ENCODE measurements at regions not wholly inside any gene's neighbourhood (a gene's known extent, or its start where the extent isn't known, plus 50 kb on each side); places are given as distances from the start of the nearest gene placed in this dataset.
"Not testable (repeated sequence)": the region's sequence is repeated elsewhere in the genome, so short reads cannot be mapped to it uniquely, and the experiment has no call there.

DNA sequence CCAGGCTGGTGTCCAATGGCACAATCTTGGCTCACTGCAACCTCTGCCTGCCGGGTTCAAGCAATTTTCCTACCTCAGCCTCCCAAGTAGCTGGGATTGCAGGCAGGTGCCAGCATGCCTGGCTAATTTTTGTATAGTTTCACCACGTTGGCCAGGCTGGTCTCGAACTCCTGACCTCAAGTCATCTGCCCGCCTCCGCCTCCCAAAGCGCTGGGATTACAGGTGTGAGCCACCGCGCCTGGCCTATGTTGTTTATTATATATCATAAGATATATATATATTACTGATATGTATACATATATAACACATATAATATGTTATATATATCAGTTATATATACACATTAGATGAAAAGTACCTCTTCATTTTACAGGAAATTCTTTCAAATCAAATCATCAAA lies 914.7 kb downstream of the FOXD4L5 start:
- H3K4me3 ChIP-seq (ENCODE audit: low read depth, low read length); DNase-seq (ENCODE audit: low read depth, low spot score); in situ Hi-C loops (cut with HindIII; ENCODE audit: low sequenced_read_pairs): not testable (repeated sequence)

DNA sequence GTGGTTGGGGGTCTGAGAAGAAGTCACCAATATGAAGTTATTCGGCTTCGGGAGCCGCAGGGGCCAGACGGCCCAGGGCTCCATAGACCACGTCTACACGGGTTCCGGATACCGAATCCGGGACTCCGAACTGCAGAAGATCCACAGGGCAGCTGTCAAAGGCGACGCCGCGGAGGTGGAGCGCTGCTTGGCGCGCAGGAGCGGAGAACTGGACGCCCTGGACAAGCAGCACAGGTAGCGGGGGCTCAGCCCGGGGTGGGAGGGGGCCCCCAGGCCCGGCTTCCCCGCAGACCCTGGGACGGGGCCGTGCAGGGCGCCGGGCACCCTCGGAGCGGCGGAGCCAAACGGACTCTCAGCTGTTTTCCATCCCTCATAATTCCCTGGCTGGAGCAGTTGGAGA lies 915.4 kb downstream of the FOXD4L5 start:
- DNase-seq (ENCODE audit: low read depth, low spot score); in situ Hi-C loops (cut with HindIII; ENCODE audit: low sequenced_read_pairs): not testable (repeated sequence)
- H3K4me3 ChIP-seq (ENCODE audit: low read depth, low read length) = peak overlapping the region; percentile 23

DNA sequence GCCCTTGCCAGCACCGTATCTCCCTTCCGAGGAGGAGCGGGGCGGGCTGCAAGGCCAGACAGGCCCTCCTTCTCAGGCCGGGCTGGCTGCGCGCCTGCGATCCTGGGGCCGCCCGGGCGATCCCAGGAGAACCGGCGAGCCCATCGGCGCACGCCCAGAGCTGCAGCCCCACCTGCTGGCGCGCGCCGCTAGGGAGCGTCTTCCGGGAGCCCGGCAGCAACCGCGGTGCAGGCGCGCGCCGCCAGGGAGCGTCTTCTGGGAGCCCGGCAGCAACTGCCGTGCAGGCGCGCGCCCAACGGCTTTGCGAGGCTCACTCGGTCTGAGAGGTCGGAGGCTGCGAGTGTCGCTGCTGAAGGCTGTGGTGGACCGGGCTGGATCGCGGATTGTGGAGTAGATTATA lies 915.9 kb downstream of the FOXD4L5 start:
- TF ChIP-seq, protein P1, sequence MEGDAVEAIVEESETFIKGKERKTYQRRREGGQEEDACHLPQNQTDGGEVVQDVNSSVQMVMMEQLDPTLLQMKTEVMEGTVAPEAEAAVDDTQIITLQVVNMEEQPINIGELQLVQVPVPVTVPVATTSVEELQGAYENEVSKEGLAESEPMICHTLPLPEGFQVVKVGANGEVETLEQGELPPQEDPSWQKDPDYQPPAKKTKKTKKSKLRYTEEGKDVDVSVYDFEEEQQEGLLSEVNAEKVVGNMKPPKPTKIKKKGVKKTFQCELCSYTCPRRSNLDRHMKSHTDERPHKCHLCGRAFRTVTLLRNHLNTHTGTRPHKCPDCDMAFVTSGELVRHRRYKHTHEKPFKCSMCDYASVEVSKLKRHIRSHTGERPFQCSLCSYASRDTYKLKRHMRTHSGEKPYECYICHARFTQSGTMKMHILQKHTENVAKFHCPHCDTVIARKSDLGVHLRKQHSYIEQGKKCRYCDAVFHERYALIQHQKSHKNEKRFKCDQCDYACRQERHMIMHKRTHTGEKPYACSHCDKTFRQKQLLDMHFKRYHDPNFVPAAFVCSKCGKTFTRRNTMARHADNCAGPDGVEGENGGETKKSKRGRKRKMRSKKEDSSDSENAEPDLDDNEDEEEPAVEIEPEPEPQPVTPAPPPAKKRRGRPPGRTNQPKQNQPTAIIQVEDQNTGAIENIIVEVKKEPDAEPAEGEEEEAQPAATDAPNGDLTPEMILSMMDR (IDR thresholded peaks at IDR 0.05; ENCODE audit: low read depth, low read length) = peak; percentile 48
- H3K4me3 ChIP-seq (ENCODE audit: low read depth, low read length); in situ Hi-C loops (cut with HindIII; ENCODE audit: low sequenced_read_pairs); DNase-seq (ENCODE audit: low read depth, low spot score): not testable (repeated sequence)

DNA sequence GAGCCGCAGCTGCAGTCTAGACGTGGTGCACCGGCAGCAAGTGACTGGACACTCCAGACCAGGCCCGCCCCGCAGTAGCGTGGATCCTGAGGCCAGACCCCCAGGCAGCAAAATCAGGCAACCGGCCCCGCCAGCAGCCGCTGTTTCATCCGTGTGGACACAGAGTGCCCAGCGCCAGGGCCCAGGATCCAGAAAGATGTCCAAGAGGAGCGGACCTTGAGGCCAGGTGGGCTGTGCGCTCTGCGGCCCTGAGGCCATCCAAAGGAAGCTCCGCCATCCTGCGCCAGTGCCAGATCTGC lies 916.4 kb downstream of the FOXD4L5 start:
- in situ Hi-C loops (cut with HindIII; ENCODE audit: low sequenced_read_pairs); DNase-seq (ENCODE audit: low read depth, low spot score): not testable (repeated sequence)
- H3K4me3 ChIP-seq (ENCODE audit: low read depth, low read length) = peak overlapping the region; percentile 17

DNA sequence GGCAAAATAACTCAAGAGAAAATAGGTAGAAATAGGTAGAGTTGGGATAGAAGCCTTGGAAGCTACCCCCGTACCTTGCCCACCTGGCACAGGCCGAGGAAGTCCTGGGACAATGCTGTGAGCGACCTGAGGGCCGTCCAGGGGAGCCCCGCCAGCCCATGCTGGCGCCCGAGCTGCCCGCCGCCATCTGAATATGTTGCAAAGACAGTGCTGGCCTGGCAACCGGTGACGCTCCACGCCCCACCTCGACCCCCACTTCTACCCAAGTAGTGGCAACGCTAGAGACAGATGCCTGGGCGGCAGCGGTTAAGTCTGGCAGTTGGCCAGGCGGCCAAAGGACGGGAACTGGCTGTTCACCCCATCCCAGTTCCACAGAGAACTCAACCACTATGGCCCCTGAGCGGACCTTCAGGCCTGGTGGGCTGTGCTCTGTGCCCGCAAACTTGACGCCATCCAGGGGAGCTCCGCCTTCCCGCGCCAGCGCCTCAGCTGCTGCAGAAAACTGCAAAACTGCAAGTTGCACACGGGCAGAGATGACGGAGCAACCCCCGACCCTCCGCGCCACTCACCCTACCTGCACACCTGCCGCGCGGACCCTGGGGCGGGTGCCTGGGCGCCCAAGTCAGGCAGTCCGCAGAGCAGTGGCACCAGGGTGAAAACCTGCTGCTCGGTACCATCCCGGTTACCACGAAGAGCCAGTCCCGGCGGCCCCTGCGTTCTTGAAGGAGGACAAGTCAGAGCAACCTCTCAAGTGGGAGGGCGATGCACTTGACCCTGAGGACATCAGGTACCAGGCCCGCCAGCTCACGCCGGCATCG lies 917.0 kb downstream of the FOXD4L5 start:
- in situ Hi-C loops (cut with HindIII; ENCODE audit: low sequenced_read_pairs); DNase-seq (ENCODE audit: low read depth, low spot score): not testable (repeated sequence)
- peak overlapping the region; percentile 17 for H3K4me3 ChIP-seq (ENCODE audit: low read depth, low read length)

Data from astrocyte of the spinal cord (primary cell).